HG02678 (cell line): ENCODE measurements at regions not wholly inside any gene's neighbourhood (a gene's known extent, or its start where the extent isn't known, plus 50 kb on each side); places are given as distances from the start of the nearest gene placed in this dataset.
A peak's percentile ranks its signal among the peaks of the same experiment; 100 is the strongest.

Experiments used
- ATAC-seq: cut with Tn5 transposase; IDR thresholded peaks from one replicate; pipeline ENCODE4 v1.9.1; 2021; ENCODE audit warnings: mild to moderate bottlenecking, moderate library complexity; ENCODE audit not compliant: unreplicated experiment

GRCh38 chr3:168858327-168858726 lies 762.6 kb upstream of the GOLIM4 start:
- no peak for ATAC-seq

- ATAC-seq = no peak
These were observed 754.4 kb upstream of the GOLIM4 start for GRCh38 chr3:168850109-168850508.

- peak; percentile 57 for ATAC-seq
These were observed 751.7 kb upstream of the GOLIM4 start for GRCh38 chr3:168847291-168847883.

GRCh38 chr3:168844894-168845482 lies 749.3 kb upstream of the GOLIM4 start:
- ATAC-seq = no peak

GRCh38 chr3:168844472-168844871 lies 748.7 kb upstream of the GOLIM4 start:
- ATAC-seq = no peak

- no peak for ATAC-seq
These were observed 747.8 kb upstream of the GOLIM4 start for GRCh38 chr3:168843481-168843880.

GRCh38 chr3:168839653-168840052 lies 743.9 kb upstream of the GOLIM4 start:
- ATAC-seq = no peak

- no peak for ATAC-seq
These were observed 738.8 kb upstream of the GOLIM4 start for GRCh38 chr3:168834558-168834957.

GRCh38 chr3:168828943-168829342 lies 733.2 kb upstream of the GOLIM4 start:
- ATAC-seq = no peak

GRCh38 chr3:168828536-168828935 lies 732.8 kb upstream of the GOLIM4 start:
- no peak for ATAC-seq

- ATAC-seq = no peak
These were observed 732.3 kb upstream of the GOLIM4 start for GRCh38 chr3:168828014-168828413.

- ATAC-seq = no peak
These were observed 728.4 kb upstream of the GOLIM4 start for GRCh38 chr3:168824107-168824506.

- ATAC-seq = no peak
These were observed 727.7 kb upstream of the GOLIM4 start for GRCh38 chr3:168823466-168823865.

GRCh38 chr3:168820810-168821415 lies 725.2 kb upstream of the GOLIM4 start:
- no peak for ATAC-seq

- ATAC-seq = no peak
These were observed 721.5 kb upstream of the GOLIM4 start for GRCh38 chr3:168817177-168817576.

- no peak for ATAC-seq
These were observed 720.2 kb upstream of the GOLIM4 start for GRCh38 chr3:168815946-168816345.

- ATAC-seq = no peak
These were observed 717.6 kb upstream of the GOLIM4 start for GRCh38 chr3:168813225-168813802.

GRCh38 chr3:168812234-168812633 lies 716.5 kb upstream of the GOLIM4 start:
- no peak for ATAC-seq

GRCh38 chr3:168808596-168808995 lies 712.9 kb upstream of the GOLIM4 start:
- no peak for ATAC-seq

- ATAC-seq = no peak
These were observed 711.7 kb upstream of the GOLIM4 start for GRCh38 chr3:168807448-168807847.

- ATAC-seq = no peak
These were observed 711.1 kb upstream of the GOLIM4 start for GRCh38 chr3:168806871-168807270.

- no peak for ATAC-seq
These were observed 707.8 kb upstream of the GOLIM4 start for GRCh38 chr3:168803536-168803935.
